ENCODE measurements at regions not wholly inside any gene's neighbourhood (a gene's known extent, or its start where the extent isn't known, plus 50 kb on each side); places are given as distances from the start of the nearest gene placed in this dataset.

DNA sequence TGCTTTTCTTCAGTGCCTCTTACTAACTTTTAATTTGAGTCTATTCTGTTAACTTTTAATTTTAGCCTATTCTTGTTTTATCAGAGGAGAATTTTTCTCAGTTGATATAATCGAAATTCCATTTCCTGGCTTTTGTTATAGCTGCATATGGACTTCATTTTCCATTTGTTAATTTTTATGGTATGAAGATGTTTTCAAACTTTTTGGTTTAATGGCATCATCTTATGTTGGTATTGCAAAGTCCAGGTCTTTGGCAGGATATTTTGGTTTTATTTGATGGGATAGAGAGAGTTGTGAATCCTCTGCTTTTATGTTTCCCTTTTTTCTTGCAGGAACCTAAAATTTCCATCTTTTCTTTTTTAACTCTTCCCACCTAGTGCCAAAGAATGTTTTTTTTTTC lies 70.9 kb upstream of the RAPGEF4 start:
- POLR2A ChIA-PET, result no interaction called here
- Histone ChIP-seq H3K27me3 (ENCODE audit: insufficient read depth, low read length) (no peaks in the 10 kb centered on the region), H4K20me1 (ENCODE audit: insufficient read depth) (no peaks in the 10 kb centered on the region), H3K9ac (ENCODE audit: low read length) (no peak overlapping the region), H3K4me2 (ENCODE audit: low read length) (no peak overlapping the region), H3K36me3 (ENCODE audit: control insufficient read depth in 1 of 2, insufficient read depth in 2 of 2, low read length in 2 of 2) (no peaks in the 10 kb centered on the region), H3K79me2 (ENCODE audit: insufficient read depth, low read length) (no peaks in the 10 kb centered on the region), H3K4me3 (replicated peaks in 1 of 2; ENCODE audit: low read depth in 1 of 2, low read length in 2 of 2) (no peak overlapping the region), H3K27ac (ENCODE audit: low read depth, low read length) (no peak overlapping the region), H3K4me1 (ENCODE audit: control insufficient read depth in 1 of 2, insufficient read depth in 2 of 2, low read length in 2 of 2) (no peaks in the 10 kb centered on the region), H3K9me3 (ENCODE audit: control insufficient read depth in 1 of 2, insufficient read depth in 1 of 2, low read depth in 1 of 2, low read length in 2 of 2) (peaks cover 0 to 10% of the 10 kb centered on the region in 2 experiments; a peak in 1 of 4 replicates), H2AFZ (ENCODE audit: low read depth, low read length, poor library complexity, severe bottlenecking) (no peak overlapping the region), H3K9me2 (ENCODE audit: insufficient read depth) (no peaks in the 10 kb centered on the region)
- ATAC-seq (no peak), DNase-seq (ENCODE audit: low read depth, low spot score) (no peak)
- intact Hi-C loops (cut with micrococcal nuclease), result no loop called here
- CTCF ChIA-PET, result no interaction called here
- TF ChIP-seq RAD21 (IDR thresholded peaks at IDR 0.05; ENCODE audit: low read depth) (no peak), POLR2A (IDR thresholded peaks at IDR 0.05; ENCODE audit: borderline replicate concordance, extremely low read depth, insufficient read depth, insufficient read length) (no peak), CBX3 (IDR thresholded peaks at IDR 0.05; ENCODE audit: low read depth) (no peak), YY1 (IDR thresholded peaks at IDR 0.05; ENCODE audit: extremely low read depth, insufficient replicate concordance, low read depth, low read length) (no peak), EZH2 (IDR thresholded peaks at IDR 0.05) (no peak), SIN3A (IDR thresholded peaks at IDR 0.05; ENCODE audit: low read depth) (no peak), SP1 (IDR thresholded peaks at IDR 0.05; ENCODE audit: low read depth) (no peak), TCF7L2 (IDR thresholded peaks at IDR 0.05; ENCODE audit: borderline replicate concordance, extremely low read depth, insufficient read depth, insufficient read length) (no peak), EZH2phosphoT487 (IDR thresholded peaks at IDR 0.05; ENCODE audit: borderline replicate concordance) (no peak)
- TF ChIP-seq, protein P1, sequence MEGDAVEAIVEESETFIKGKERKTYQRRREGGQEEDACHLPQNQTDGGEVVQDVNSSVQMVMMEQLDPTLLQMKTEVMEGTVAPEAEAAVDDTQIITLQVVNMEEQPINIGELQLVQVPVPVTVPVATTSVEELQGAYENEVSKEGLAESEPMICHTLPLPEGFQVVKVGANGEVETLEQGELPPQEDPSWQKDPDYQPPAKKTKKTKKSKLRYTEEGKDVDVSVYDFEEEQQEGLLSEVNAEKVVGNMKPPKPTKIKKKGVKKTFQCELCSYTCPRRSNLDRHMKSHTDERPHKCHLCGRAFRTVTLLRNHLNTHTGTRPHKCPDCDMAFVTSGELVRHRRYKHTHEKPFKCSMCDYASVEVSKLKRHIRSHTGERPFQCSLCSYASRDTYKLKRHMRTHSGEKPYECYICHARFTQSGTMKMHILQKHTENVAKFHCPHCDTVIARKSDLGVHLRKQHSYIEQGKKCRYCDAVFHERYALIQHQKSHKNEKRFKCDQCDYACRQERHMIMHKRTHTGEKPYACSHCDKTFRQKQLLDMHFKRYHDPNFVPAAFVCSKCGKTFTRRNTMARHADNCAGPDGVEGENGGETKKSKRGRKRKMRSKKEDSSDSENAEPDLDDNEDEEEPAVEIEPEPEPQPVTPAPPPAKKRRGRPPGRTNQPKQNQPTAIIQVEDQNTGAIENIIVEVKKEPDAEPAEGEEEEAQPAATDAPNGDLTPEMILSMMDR (IDR thresholded peaks at IDR 0.05 in 2 of 3, conservative IDR thresholded peaks at IDR 0.05 in 1 of 3; ENCODE audit: borderline replicate concordance in 1 of 3, insufficient read depth in 1 of 3, low read depth in 2 of 3, low read length in 2 of 3), result no peak
- TF ChIP-seq, protein P2, sequence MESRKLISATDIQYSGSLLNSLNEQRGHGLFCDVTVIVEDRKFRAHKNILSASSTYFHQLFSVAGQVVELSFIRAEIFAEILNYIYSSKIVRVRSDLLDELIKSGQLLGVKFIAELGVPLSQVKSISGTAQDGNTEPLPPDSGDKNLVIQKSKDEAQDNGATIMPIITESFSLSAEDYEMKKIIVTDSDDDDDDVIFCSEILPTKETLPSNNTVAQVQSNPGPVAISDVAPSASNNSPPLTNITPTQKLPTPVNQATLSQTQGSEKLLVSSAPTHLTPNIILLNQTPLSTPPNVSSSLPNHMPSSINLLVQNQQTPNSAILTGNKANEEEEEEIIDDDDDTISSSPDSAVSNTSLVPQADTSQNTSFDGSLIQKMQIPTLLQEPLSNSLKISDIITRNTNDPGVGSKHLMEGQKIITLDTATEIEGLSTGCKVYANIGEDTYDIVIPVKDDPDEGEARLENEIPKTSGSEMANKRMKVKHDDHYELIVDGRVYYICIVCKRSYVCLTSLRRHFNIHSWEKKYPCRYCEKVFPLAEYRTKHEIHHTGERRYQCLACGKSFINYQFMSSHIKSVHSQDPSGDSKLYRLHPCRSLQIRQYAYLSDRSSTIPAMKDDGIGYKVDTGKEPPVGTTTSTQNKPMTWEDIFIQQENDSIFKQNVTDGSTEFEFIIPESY (IDR thresholded peaks at IDR 0.05; ENCODE audit: extremely low read depth, insufficient replicate concordance, low read length), result no peak
- TF ChIP-seq, protein P3, sequence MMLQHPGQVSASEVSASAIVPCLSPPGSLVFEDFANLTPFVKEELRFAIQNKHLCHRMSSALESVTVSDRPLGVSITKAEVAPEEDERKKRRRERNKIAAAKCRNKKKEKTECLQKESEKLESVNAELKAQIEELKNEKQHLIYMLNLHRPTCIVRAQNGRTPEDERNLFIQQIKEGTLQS (IDR thresholded peaks at IDR 0.05), result no peak
- no TSS peak for BruUV-seq (replicated peaks)
- RAD21 ChIA-PET (ENCODE audit: low non-redundant PET in 1 of 2, low total read pairs in 2 of 2, uncharacterized antibody in 2 of 2, unreplicated experiment in 2 of 2), result no interaction called here

Data from HCT116 (cell line).